ENCODE measurements at regions not wholly inside any gene's neighbourhood (a gene's known extent, or its start where the extent isn't known, plus 50 kb on each side); places are given as distances from the start of the nearest gene placed in this dataset.

- peaks cover 9% of the 10 kb centered on the region for H3K4me1 Mint-ChIP-seq
- no peaks in the 10 kb centered on the region for H3K9me3 Mint-ChIP-seq
- H3K27ac Mint-ChIP-seq, result no peak overlapping the region
- H3K36me3 Mint-ChIP-seq, result peaks cover 3% of the 10 kb centered on the region
- no peak overlapping the region for H3K4me3 Mint-ChIP-seq
- no peaks in the 10 kb centered on the region for H3K27me3 Mint-ChIP-seq
- DNase-seq, result no peak
- CTCF ChIA-PET, result interaction anchor here (1.1 to 1.7 kb wide), 2 partner anchors 11 to 13 kb away, joined by 4 read pairs; no protein-coding TSS in a partner anchor
Measured at GRCh38 chr1:101165532-101165931, 71.3 kb upstream of the S1PR1 start.

GRCh38 chr1:101164776-101165175, 72.0 kb upstream of the S1PR1 start:
- peaks cover 9% of the 10 kb centered on the region for H3K4me1 Mint-ChIP-seq
- no peaks in the 10 kb centered on the region for H3K27me3 Mint-ChIP-seq
- H3K27ac Mint-ChIP-seq, result no peak overlapping the region
- no peaks in the 10 kb centered on the region for H3K9me3 Mint-ChIP-seq
- no peak for DNase-seq
- H3K36me3 Mint-ChIP-seq, result peaks cover 3% of the 10 kb centered on the region
- no peak overlapping the region for H3K4me3 Mint-ChIP-seq
- CTCF ChIA-PET, result interaction anchor here (0.7 to 1.7 kb wide), 3 partner anchors 10 to 92 kb away, joined by 3 to 4 read pairs (median 4); no protein-coding TSS in a partner anchor

- no peaks in the 10 kb centered on the region for H3K27me3 Mint-ChIP-seq
- peaks cover 3% of the 10 kb centered on the region for H3K36me3 Mint-ChIP-seq
- H3K9me3 Mint-ChIP-seq, result peaks cover 2% of the 10 kb centered on the region
- H3K4me3 Mint-ChIP-seq, result no peak overlapping the region
- DNase-seq, result no peak
- peaks cover 6% of the 10 kb centered on the region for H3K4me1 Mint-ChIP-seq
- H3K27ac Mint-ChIP-seq, result no peak overlapping the region
- CTCF ChIA-PET, result no interaction called here
Measured at GRCh38 chr1:101162736-101163735, 73.8 kb upstream of the S1PR1 start.

- H3K27ac Mint-ChIP-seq, result no peak overlapping the region
- CTCF ChIA-PET, result no interaction called here
- H3K4me1 Mint-ChIP-seq, result peaks cover 2% of the 10 kb centered on the region
- no peak overlapping the region for H3K4me3 Mint-ChIP-seq
- H3K27me3 Mint-ChIP-seq, result no peaks in the 10 kb centered on the region
- DNase-seq, result no peak
- peaks cover 2% of the 10 kb centered on the region for H3K9me3 Mint-ChIP-seq
- H3K36me3 Mint-ChIP-seq, result peaks cover 1% of the 10 kb centered on the region
Measured at GRCh38 chr1:101162300-101162699, 74.5 kb upstream of the S1PR1 start.

GRCh38 chr1:101161619-101162018, 75.2 kb upstream of the S1PR1 start:
- DNase-seq, result no peak
- H3K27me3 Mint-ChIP-seq, result no peaks in the 10 kb centered on the region
- H3K4me3 Mint-ChIP-seq, result no peak overlapping the region
- H3K9me3 Mint-ChIP-seq, result peaks cover 2% of the 10 kb centered on the region
- CTCF ChIA-PET, result no interaction called here
- H3K36me3 Mint-ChIP-seq, result peaks cover 1% of the 10 kb centered on the region
- H3K4me1 Mint-ChIP-seq, result peaks cover 2% of the 10 kb centered on the region
- no peak overlapping the region for H3K27ac Mint-ChIP-seq

GRCh38 chr1:101158424-101158823, 78.4 kb upstream of the S1PR1 start:
- Mint-ChIP-seq H3K27me3 (no peaks in the 10 kb centered on the region), H3K36me3 (peaks cover 1% of the 10 kb centered on the region), H3K4me3 (no peak overlapping the region), H3K27ac (no peak overlapping the region), H3K9me3 (peaks cover 2% of the 10 kb centered on the region), H3K4me1 (no peaks in the 10 kb centered on the region)
- CTCF ChIA-PET, result no interaction called here
- DNase-seq, result no peak

GRCh38 chr1:101154547-101154946, 82.3 kb upstream of the S1PR1 start:
- CTCF ChIA-PET, result interaction anchor here (1.4 kb wide), 1 partner anchor 10 kb away, joined by 4 read pairs; no protein-coding TSS in a partner anchor
- H3K27ac Mint-ChIP-seq, result no peak overlapping the region
- peaks cover 2% of the 10 kb centered on the region for H3K9me3 Mint-ChIP-seq
- no peak for DNase-seq
- H3K4me1 Mint-ChIP-seq, result peaks cover 10% of the 10 kb centered on the region
- no peak overlapping the region for H3K4me3 Mint-ChIP-seq
- H3K27me3 Mint-ChIP-seq, result no peaks in the 10 kb centered on the region
- H3K36me3 Mint-ChIP-seq, result no peaks in the 10 kb centered on the region

GRCh38 chr1:101153692-101154091, 83.1 kb upstream of the S1PR1 start:
- Mint-ChIP-seq H3K27me3 (no peaks in the 10 kb centered on the region), H3K27ac (no peak overlapping the region), H3K9me3 (no peaks in the 10 kb centered on the region), H3K4me1 (peaks cover 17% of the 10 kb centered on the region), H3K4me3 (no peak overlapping the region), H3K36me3 (no peaks in the 10 kb centered on the region)
- CTCF ChIA-PET, result interaction anchor here (1.4 kb wide), 1 partner anchor 11 kb away, joined by 4 read pairs; no protein-coding TSS in a partner anchor
- no peak for DNase-seq

- no peak for DNase-seq
- Mint-ChIP-seq H3K4me1 (peaks cover 17% of the 10 kb centered on the region), H3K27ac (no peak overlapping the region)
Measured at GRCh38 chr1:101152633-101153032, 84.2 kb upstream of the S1PR1 start.

GRCh38 chr1:101151286-101151685, 85.5 kb upstream of the S1PR1 start:
- H3K27ac Mint-ChIP-seq, result no peak overlapping the region
- no peaks in the 10 kb centered on the region for H3K9me3 Mint-ChIP-seq
- no peak for DNase-seq
- CTCF ChIA-PET, result interaction anchor here (1.5 kb wide), 1 partner anchor 11 kb away, joined by 3 read pairs; no protein-coding TSS in a partner anchor
- peaks cover 17% of the 10 kb centered on the region for H3K4me1 Mint-ChIP-seq
- no peaks in the 10 kb centered on the region for H3K36me3 Mint-ChIP-seq
- H3K27me3 Mint-ChIP-seq, result no peaks in the 10 kb centered on the region
- no peak overlapping the region for H3K4me3 Mint-ChIP-seq

More at GRCh38 chr1:101152633-101153032, 84.2 kb upstream of the S1PR1 start:
- H3K36me3 Mint-ChIP-seq, result no peaks in the 10 kb centered on the region
- H3K27me3 Mint-ChIP-seq, result no peaks in the 10 kb centered on the region
- CTCF ChIA-PET, result interaction anchor here (1.5 kb wide), 1 partner anchor 12 kb away, joined by 3 read pairs; no protein-coding TSS in a partner anchor
- no peak overlapping the region for H3K4me3 Mint-ChIP-seq
- no peaks in the 10 kb centered on the region for H3K9me3 Mint-ChIP-seq

- DNase-seq, result no peak
- H3K4me3 Mint-ChIP-seq, result no peak overlapping the region
- peaks cover 17% of the 10 kb centered on the region for H3K4me1 Mint-ChIP-seq
- no peaks in the 10 kb centered on the region for H3K36me3 Mint-ChIP-seq
- no peaks in the 10 kb centered on the region for H3K9me3 Mint-ChIP-seq
- CTCF ChIA-PET, result no interaction called here
- no peaks in the 10 kb centered on the region for H3K27me3 Mint-ChIP-seq
- H3K27ac Mint-ChIP-seq, result no peak overlapping the region
Measured at GRCh38 chr1:101150670-101151069, 86.1 kb upstream of the S1PR1 start.

GRCh38 chr1:101150266-101150665, 86.6 kb upstream of the S1PR1 start:
- Mint-ChIP-seq H3K36me3 (no peaks in the 10 kb centered on the region), H3K27me3 (no peaks in the 10 kb centered on the region), H3K9me3 (no peaks in the 10 kb centered on the region), H3K27ac (no peak overlapping the region), H3K4me3 (no peak overlapping the region), H3K4me1 (peaks cover 17% of the 10 kb centered on the region)
- no peak for DNase-seq
- CTCF ChIA-PET, result no interaction called here

- Mint-ChIP-seq H3K27ac (no peak overlapping the region), H3K27me3 (no peaks in the 10 kb centered on the region), H3K4me3 (no peak overlapping the region), H3K4me1 (peaks cover 17% of the 10 kb centered on the region), H3K9me3 (no peaks in the 10 kb centered on the region), H3K36me3 (no peaks in the 10 kb centered on the region)
- no peak for DNase-seq
- CTCF ChIA-PET, result interaction anchor here (0.8 to 1.2 kb wide), 2 partner anchors 9 to 90 kb away, joined by 3 to 4 read pairs; no protein-coding TSS in a partner anchor
Measured at GRCh38 chr1:101148980-101149379, 87.8 kb upstream of the S1PR1 start.

- Mint-ChIP-seq H3K27me3 (no peaks in the 10 kb centered on the region), H3K27ac (no peak overlapping the region), H3K4me3 (no peak overlapping the region), H3K9me3 (peaks cover 3% of the 10 kb centered on the region), H3K4me1 (peaks cover 17% of the 10 kb centered on the region), H3K36me3 (no peaks in the 10 kb centered on the region)
- CTCF ChIA-PET, result interaction anchor here (0.7 to 1.3 kb wide), 2 partner anchors 10 to 19 kb away, joined by 3 read pairs; no protein-coding TSS in a partner anchor
- no peak for DNase-seq
Measured at GRCh38 chr1:101147381-101147780, 89.4 kb upstream of the S1PR1 start.
